ENCODE measurements at regions not wholly inside any gene's neighbourhood (a gene's known extent, or its start where the extent isn't known, plus 50 kb on each side); places are given as distances from the start of the nearest gene placed in this dataset.

GRCh38 chr13:29957320-29957719 is 106.9 kb upstream of the UBL3 start:
- no peak for DNase-seq (ENCODE audit: extremely low spot score, unreplicated experiment)
- Mint-ChIP-seq H3K4me1 (ENCODE audit: unreplicated experiment) (peaks cover 16% of the 10 kb centered on the region), H3K36me3 (ENCODE audit: unreplicated experiment) (no peaks in the 10 kb centered on the region), H3K27me3 (ENCODE audit: unreplicated experiment) (peaks cover 62% of the 10 kb centered on the region), H3K4me3 (ENCODE audit: unreplicated experiment) (peak overlapping the region; percentile 22), H3K9me3 (ENCODE audit: unreplicated experiment) (no peaks in the 10 kb centered on the region), H3K27ac (ENCODE audit: unreplicated experiment) (no peak overlapping the region)
- no peak for TF ChIP-seq CTCF (IDR thresholded peaks at IDR 0.05)

- Mint-ChIP-seq H3K27ac (ENCODE audit: unreplicated experiment) (no peak overlapping the region), H3K27me3 (ENCODE audit: unreplicated experiment) (peaks cover 62% of the 10 kb centered on the region), H3K4me3 (ENCODE audit: unreplicated experiment) (peak overlapping the region; percentile 22), H3K4me1 (ENCODE audit: unreplicated experiment) (peaks cover 16% of the 10 kb centered on the region), H3K36me3 (ENCODE audit: unreplicated experiment) (no peaks in the 10 kb centered on the region), H3K9me3 (ENCODE audit: unreplicated experiment) (no peaks in the 10 kb centered on the region)
- DNase-seq (ENCODE audit: extremely low spot score, unreplicated experiment), result peak; percentile 38
- no peak for TF ChIP-seq CTCF (IDR thresholded peaks at IDR 0.05)
Measured at GRCh38 chr13:29956853-29957252, 106.4 kb upstream of the UBL3 start.

GRCh38 chr13:29955137-29955650 is 104.8 kb upstream of the UBL3 start:
- Mint-ChIP-seq H3K4me1 (ENCODE audit: unreplicated experiment) (peaks cover 16% of the 10 kb centered on the region), H3K4me3 (ENCODE audit: unreplicated experiment) (no peak overlapping the region), H3K27ac (ENCODE audit: unreplicated experiment) (no peak overlapping the region), H3K27me3 (ENCODE audit: unreplicated experiment) (peaks cover 52% of the 10 kb centered on the region), H3K9me3 (ENCODE audit: unreplicated experiment) (no peaks in the 10 kb centered on the region), H3K36me3 (ENCODE audit: unreplicated experiment) (no peaks in the 10 kb centered on the region)
- TF ChIP-seq CTCF (IDR thresholded peaks at IDR 0.05), result no peak
- no peak for DNase-seq (ENCODE audit: extremely low spot score, unreplicated experiment)

- H3K27ac Mint-ChIP-seq (ENCODE audit: unreplicated experiment), result no peak overlapping the region
- peak; percentile 42 for DNase-seq (ENCODE audit: extremely low spot score, unreplicated experiment)
- no peaks in the 10 kb centered on the region for H3K9me3 Mint-ChIP-seq (ENCODE audit: unreplicated experiment)
- H3K36me3 Mint-ChIP-seq (ENCODE audit: unreplicated experiment), result no peaks in the 10 kb centered on the region
- H3K4me1 Mint-ChIP-seq (ENCODE audit: unreplicated experiment), result peaks cover 16% of the 10 kb centered on the region
- no peak overlapping the region for H3K4me3 Mint-ChIP-seq (ENCODE audit: unreplicated experiment)
- TF ChIP-seq CTCF (IDR thresholded peaks at IDR 0.05), result no peak
- H3K27me3 Mint-ChIP-seq (ENCODE audit: unreplicated experiment), result peaks cover 48% of the 10 kb centered on the region
Measured at GRCh38 chr13:29954082-29955028, 103.9 kb upstream of the UBL3 start.

GRCh38 chr13:29953542-29953941 is 103.1 kb upstream of the UBL3 start:
- Mint-ChIP-seq H3K9me3 (ENCODE audit: unreplicated experiment) (no peaks in the 10 kb centered on the region), H3K4me3 (ENCODE audit: unreplicated experiment) (no peak overlapping the region), H3K4me1 (ENCODE audit: unreplicated experiment) (peaks cover 16% of the 10 kb centered on the region), H3K36me3 (ENCODE audit: unreplicated experiment) (no peaks in the 10 kb centered on the region), H3K27me3 (ENCODE audit: unreplicated experiment) (peaks cover 42% of the 10 kb centered on the region), H3K27ac (ENCODE audit: unreplicated experiment) (no peak overlapping the region)
- DNase-seq (ENCODE audit: extremely low spot score, unreplicated experiment), result no peak
- TF ChIP-seq CTCF (IDR thresholded peaks at IDR 0.05), result no peak

Data from osteocyte (in vitro differentiated cells).